ENCODE measurements at regions not wholly inside any gene's neighbourhood (a gene's known extent, or its start where the extent isn't known, plus 50 kb on each side); places are given as distances from the start of the nearest gene placed in this dataset.

- intact Hi-C loops (cut with DNase I), result no loop called here
- Histone ChIP-seq H3K4me3 (no peak overlapping the region), H3K4me1 (replicated peaks in 1 of 2) (no peaks in the 10 kb centered on the region), H3K36me3 (replicated peaks in 1 of 2) (no peaks in the 10 kb centered on the region), H3K27ac (no peak overlapping the region), H3K27me3 (no peaks in the 10 kb centered on the region), H3K9me3 (replicated peaks in 1 of 3) (no peaks in the 10 kb centered on the region)
- DNase-seq, result no peak
- TF ChIP-seq CTCF (IDR thresholded peaks at IDR 0.05) (no peak), POLR2A (IDR thresholded peaks at IDR 0.05) (no peak)
- 51 to 60% (median 57%) methylated on average over 2 of the region's 2 CpGs for WGBS, 4 donors
Measured at GRCh38 chr7:125136755-125137532, 207.3 kb upstream of the POT1 start.

GRCh38 chr7:125136341-125136740 is 206.7 kb upstream of the POT1 start:
- Histone ChIP-seq H3K27me3 (no peaks in the 10 kb centered on the region), H3K4me1 (replicated peaks in 1 of 2) (no peaks in the 10 kb centered on the region), H3K4me3 (no peak overlapping the region), H3K36me3 (replicated peaks in 1 of 2) (no peaks in the 10 kb centered on the region), H3K27ac (no peak overlapping the region), H3K9me3 (replicated peaks in 1 of 3) (no peaks in the 10 kb centered on the region)
- intact Hi-C loops (cut with DNase I), result no loop called here
- 0 to 83% (median 55%) methylated on average over 1 of the region's 1 CpG for WGBS, 4 donors
- DNase-seq, result no peak
- no peak for TF ChIP-seq POLR2A (IDR thresholded peaks at IDR 0.05)
- TF ChIP-seq CTCF (IDR thresholded peaks at IDR 0.05), result no peak

GRCh38 chr7:125130173-125130572 is 200.5 kb upstream of the POT1 start:
- Histone ChIP-seq H3K27me3 (no peaks in the 10 kb centered on the region), H3K27ac (no peak overlapping the region), H3K4me1 (replicated peaks in 1 of 2) (no peaks in the 10 kb centered on the region), H3K36me3 (replicated peaks in 1 of 2) (no peaks in the 10 kb centered on the region), H3K9me3 (replicated peaks in 1 of 3) (no peaks in the 10 kb centered on the region), H3K4me3 (no peak overlapping the region)
- intact Hi-C loops (cut with DNase I), result no loop called here
- WGBS, 4 donors, result 56 to 80% (median 69%) methylated on average over 1 of the region's 1 CpG
- no peak for DNase-seq
- TF ChIP-seq CTCF (IDR thresholded peaks at IDR 0.05) (no peak), POLR2A (IDR thresholded peaks at IDR 0.05) (no peak)

- TF ChIP-seq CTCF (IDR thresholded peaks at IDR 0.05) (no peak), POLR2A (IDR thresholded peaks at IDR 0.05) (no peak)
- 87 to 94% (median 91%) methylated on average over 4 of the region's 4 CpGs for WGBS, 4 donors
- intact Hi-C loops (cut with DNase I), result no loop called here
Measured at GRCh38 chr7:125127304-125127703, 197.7 kb upstream of the POT1 start.

More at GRCh38 chr7:125127304-125127703, 197.7 kb upstream of the POT1 start:
- Histone ChIP-seq H3K27ac (no peak overlapping the region), H3K4me3 (no peak overlapping the region), H3K4me1 (replicated peaks in 1 of 2) (no peaks in the 10 kb centered on the region), H3K36me3 (replicated peaks in 1 of 2) (no peaks in the 10 kb centered on the region), H3K27me3 (no peaks in the 10 kb centered on the region), H3K9me3 (replicated peaks in 1 of 3) (no peaks in the 10 kb centered on the region)
- no peak for DNase-seq

Measured in adrenal gland (tissue), 9 donors.